Vagina (tissue), 2 donors: ENCODE measurements at regions not wholly inside any gene's neighbourhood (a gene's known extent, or its start where the extent isn't known, plus 50 kb on each side); places are given as distances from the start of the nearest gene placed in this dataset.

Source experiments
- POLR2A ChIP-seq, 2 donors: fragments of 450-650 bp; IDR thresholded peaks; one replicate each; pipeline ENCODE4 v1.6.1; 2017; ENCODE audit warnings: antibody characterized with exemption in 2 of 2, mild to moderate bottlenecking in 2 of 2, moderate library complexity in 2 of 2
- TF ChIP-seq, protein P1 (sequence below), 3 experiments: fragments of 450-650 bp in 2 of 3; fragments of 200-600 bp in 1 of 3; sonication (generic) in 1 of 3; IDR thresholded peaks; one replicate each; pipeline ENCODE4 v1.5.1; 2017 to 2019; ENCODE audit warnings: antibody characterized with exemption in 3 of 3, mild to moderate bottlenecking in 2 of 3, moderate library complexity in 2 of 3

DNA sequence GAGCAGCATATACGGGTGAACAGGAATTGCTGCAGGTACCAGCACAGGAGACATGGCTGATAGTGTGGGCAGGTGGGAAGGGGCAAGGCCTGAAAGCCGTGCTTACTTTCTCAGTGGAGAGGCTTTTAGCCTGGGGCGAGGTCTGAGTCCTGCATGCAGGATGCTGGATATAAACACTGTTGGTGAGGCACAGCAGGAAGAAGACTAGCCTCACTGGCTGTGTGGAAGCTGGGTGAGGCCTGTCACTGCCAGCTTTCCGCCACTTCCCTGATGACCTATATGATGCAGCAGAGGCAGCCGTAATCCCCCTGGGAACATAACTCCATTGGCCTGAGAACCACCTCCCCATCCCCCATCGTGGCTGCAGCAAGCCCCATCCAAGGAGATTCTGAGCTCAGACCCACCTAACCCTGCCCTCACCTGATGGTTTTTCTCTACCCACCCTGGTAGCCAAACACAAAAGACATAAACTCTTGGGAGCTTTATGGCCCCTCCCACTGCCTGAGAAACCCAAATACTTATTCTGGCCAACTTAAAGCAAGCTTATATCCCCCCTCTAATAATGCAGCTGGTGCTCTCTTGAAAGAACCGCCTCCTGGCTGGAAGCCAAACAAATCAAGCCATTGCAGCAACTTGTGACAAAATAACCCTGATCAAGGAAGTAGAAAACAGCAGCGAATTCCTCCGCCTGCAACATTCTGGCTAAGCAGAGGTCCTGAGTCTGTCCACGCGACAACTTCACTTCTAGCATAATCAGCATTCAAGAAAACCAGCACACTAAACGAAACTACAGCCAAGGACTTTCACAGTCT is 54.6 kb upstream of the DSC1 start:
- TF ChIP-seq, protein P1, sequence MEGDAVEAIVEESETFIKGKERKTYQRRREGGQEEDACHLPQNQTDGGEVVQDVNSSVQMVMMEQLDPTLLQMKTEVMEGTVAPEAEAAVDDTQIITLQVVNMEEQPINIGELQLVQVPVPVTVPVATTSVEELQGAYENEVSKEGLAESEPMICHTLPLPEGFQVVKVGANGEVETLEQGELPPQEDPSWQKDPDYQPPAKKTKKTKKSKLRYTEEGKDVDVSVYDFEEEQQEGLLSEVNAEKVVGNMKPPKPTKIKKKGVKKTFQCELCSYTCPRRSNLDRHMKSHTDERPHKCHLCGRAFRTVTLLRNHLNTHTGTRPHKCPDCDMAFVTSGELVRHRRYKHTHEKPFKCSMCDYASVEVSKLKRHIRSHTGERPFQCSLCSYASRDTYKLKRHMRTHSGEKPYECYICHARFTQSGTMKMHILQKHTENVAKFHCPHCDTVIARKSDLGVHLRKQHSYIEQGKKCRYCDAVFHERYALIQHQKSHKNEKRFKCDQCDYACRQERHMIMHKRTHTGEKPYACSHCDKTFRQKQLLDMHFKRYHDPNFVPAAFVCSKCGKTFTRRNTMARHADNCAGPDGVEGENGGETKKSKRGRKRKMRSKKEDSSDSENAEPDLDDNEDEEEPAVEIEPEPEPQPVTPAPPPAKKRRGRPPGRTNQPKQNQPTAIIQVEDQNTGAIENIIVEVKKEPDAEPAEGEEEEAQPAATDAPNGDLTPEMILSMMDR (IDR thresholded peaks at IDR 0.05): no peak
- no peak for TF ChIP-seq POLR2A (IDR thresholded peaks at IDR 0.05)
